GM18505 (cell line): ENCODE measurements at regions not wholly inside any gene's neighbourhood (a gene's known extent, or its start where the extent isn't known, plus 50 kb on each side); places are given as distances from the start of the nearest gene placed in this dataset.
A peak's percentile ranks its signal among the peaks of the same experiment; 100 is the strongest.

Source experiments
- ATAC-seq: cut with Tn5 transposase; IDR thresholded peaks from one replicate; pipeline ENCODE4 v1.9.1; 2021; ENCODE audit not compliant: unreplicated experiment
- POLR2A ChIP-seq: IDR thresholded peaks from 4 replicates; pipeline ENCODE4 v1.6.1; 2011; ENCODE audit warnings: borderline replicate concordance; ENCODE audit not compliant: insufficient read depth, insufficient read length; ENCODE audit errors: extremely low read depth

- no peak for ATAC-seq
- TF ChIP-seq POLR2A: no peak
Observed at GRCh38 chr13:100810481-100810880, 135.9 kb upstream of the TMTC4 start.

DNA sequence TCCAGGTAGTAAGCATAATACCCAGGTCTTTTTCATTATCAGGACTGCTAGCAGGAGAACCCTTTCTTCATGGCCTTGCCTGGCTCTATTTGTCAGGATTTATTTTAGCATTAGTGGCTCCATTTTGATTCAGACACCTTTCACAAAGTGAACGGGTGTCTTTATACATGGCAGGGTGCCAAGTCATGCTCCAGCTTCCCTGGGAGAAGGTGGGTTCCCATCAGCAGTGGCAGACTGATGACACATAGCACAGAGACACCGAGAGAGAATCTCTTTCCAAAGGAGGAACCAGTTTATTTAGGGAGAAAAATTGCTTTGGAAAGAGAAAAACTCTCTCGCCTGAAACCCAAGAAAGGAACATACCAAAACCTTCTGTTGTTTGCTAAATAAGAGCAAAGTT, 135.3 kb upstream of the TMTC4 start:
- ATAC-seq: no peak
- no peak for TF ChIP-seq POLR2A

GRCh38 chr13:100809129-100809390, 134.5 kb upstream of the TMTC4 start:
- ATAC-seq: no peak
- no peak for TF ChIP-seq POLR2A

DNA sequence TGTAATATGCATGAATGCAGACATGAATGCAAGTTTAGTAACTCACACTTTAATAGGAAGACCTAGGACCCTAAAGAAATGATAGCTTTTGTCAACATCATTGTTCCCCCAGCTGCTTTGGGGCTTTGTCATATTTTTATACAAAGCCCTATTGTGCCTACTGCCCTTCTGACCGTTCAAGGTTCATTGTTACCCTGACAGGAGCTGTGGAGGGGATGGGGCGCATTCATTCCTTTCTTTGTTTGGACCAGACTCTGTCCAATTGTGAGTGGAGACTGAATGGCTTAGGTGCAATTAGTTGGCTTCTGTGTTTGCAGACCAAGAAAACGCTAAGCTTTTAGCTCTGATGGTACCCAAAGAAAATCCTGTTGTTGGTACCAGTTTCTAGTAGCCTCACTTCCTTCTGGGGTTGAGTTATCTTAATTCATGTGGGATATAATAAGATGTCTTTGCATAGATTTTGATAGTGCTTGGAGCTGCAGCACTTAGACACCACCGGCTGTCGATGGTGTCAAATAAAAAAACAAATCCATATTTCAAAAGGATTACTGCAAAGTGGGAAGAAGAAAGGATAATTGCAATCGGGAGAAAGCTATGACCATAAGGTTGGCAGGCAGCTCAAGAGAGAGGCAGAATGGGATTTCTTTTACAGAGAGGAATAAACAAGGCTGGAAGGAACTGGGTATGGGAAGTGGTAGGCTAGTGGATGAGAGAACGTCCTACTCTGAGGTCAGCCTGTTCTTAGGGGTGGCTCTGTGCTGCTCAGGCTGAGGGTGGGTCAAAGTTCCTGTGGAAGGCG, 133.9 kb upstream of the TMTC4 start:
- ATAC-seq: no peak
- no peak for TF ChIP-seq POLR2A

GRCh38 chr13:100803091-100803490, 128.5 kb upstream of the TMTC4 start:
- no peak for ATAC-seq
- TF ChIP-seq POLR2A: no peak

DNA sequence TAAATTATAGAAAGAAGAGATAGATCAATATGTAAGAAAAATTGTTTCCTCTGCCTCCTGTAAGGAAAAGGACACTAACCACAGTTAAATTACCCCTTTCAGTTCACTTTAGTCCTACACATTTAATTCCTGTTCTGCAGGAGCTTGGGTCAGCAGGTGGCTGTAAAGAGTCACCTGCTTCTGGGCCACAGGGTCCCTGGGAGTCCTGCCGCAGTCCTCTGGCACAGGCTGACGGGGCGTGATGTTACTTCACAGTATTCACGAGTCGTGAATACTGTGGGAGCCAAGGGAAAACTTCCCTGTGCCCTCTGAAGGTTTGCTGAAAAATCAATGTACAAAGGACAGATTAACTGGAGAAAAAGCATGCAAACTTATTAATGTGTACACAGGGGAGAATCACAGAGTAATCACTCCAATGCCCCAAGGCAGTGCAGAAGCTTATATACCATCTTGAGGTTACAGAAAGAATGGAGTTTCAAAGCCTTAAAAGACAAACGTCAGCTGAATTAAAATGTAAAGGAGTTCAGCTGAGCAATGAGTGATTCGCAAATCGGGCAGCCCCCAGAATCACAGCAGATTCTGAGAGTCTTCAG, 125.8 kb upstream of the TMTC4 start:
- no peak for ATAC-seq
- TF ChIP-seq POLR2A: no peak

DNA sequence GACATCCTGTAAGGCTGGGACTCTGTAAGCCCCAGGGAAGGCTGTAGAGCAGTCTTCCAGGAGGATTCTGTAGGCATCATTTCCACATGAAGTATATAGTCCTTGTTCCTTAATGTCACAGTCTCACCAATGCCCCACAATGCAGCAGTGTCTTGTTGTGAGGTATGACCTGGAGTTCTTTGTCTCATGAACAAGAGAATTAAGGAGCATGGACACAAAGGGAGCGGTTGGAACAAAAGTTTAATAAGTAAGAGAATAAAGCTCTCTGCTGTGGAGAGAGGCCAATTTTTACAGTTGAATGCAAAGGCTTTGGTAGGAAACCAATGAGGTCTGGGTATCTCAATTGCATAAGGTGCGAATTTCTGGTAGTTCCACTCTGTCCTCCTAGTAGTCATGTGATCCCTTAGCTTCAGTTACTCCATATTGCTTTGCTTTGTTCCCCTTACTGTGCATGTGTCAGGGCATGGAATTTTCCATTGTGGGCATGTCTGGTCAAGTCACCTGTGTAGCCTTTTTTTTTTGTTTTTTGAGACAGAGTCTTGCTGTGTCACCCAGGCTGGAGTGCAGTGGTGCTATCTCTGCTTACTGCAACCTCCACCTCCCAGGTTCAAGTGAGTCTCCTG, 124.3 kb upstream of the TMTC4 start:
- TF ChIP-seq POLR2A: no peak
- ATAC-seq: no peak

DNA sequence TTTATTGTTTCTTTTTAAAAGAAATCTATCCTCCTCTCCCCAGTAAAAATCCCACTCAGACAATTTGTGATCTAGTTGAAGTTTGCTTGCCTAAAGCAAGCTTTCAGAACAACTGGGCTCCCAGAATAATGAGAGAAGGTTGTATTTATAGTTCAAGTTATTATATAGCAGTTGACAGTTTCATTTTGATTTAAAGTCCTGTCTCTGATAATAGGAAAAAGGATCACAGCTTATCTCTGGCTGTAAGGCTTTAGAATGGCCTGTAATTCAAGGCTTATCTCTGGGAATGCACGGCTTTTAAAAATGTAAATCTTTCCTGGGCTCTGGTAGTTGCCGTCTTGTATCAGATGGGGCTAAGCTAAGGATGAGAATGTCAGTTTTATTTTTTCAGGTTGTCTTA, 123.3 kb upstream of the TMTC4 start:
- ATAC-seq: no peak
- no peak for TF ChIP-seq POLR2A

GRCh38 chr13:100796463-100796862, 121.9 kb upstream of the TMTC4 start:
- no peak for ATAC-seq
- TF ChIP-seq POLR2A: no peak

GRCh38 chr13:100794575-100794974, 120.0 kb upstream of the TMTC4 start:
- no peak for ATAC-seq
- TF ChIP-seq POLR2A: no peak

DNA sequence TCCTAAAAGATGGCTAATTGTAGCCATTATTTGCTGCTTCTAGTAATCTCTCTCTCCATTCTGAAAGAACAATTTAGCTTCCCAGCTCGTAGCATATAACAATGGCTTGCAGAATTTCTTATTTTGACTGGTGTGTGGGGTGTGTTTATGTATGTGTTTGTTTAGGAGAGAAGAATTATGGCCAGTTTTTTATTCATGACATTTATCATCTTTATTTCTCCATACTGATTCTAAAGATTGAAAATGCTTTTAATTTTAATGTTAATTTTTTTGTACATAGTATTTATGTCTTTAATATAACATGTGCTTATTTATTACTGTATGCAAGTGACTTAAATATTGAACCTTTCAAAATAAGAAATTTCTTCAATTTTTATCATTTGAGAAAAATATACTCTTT, 115.8 kb upstream of the TMTC4 start:
- ATAC-seq: no peak
- TF ChIP-seq POLR2A: no peak

- TF ChIP-seq POLR2A: no peak
- ATAC-seq: peak; percentile 87
Observed at GRCh38 chr13:100789968-100790367, 115.4 kb upstream of the TMTC4 start.

DNA sequence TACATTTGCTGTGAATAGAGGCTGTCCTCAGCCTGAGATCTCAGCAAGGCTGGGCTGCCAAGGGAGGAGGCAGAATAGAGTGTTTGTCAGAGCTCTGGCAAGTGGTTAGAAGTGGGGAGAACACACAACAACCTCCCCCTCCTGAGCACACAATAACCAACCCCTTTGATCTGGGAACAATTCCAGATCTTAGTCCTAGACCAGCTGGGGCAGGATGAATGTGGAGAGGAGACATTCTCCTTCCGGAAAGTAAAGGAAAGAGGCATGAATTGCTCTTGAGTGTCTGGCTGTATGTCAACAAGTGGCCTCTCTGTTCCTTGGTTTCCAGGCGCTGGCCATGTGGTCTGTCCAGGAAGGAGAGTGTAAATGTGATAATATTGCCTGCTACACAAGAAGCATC, 114.9 kb upstream of the TMTC4 start:
- no peak for TF ChIP-seq POLR2A
- ATAC-seq: no peak

DNA sequence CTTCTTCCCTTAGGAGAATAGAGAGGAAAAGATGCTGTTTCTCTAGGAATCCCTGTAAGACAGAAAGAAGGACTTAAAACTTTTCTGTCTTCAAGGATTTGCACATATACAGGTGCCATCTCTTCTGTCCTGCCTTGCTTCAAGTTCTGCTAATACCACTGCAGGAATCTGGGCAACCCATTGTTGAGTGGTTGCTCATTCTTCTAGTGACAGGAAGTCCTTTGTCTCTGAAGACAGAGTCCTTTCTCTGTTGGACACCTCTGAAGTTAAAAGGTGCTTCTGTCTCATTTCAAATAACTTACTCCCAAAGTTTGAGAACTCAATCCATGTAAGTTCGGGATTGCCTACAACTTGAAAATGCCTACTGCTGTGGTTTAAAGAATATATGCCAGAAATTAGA, 114.4 kb upstream of the TMTC4 start:
- no peak for ATAC-seq
- TF ChIP-seq POLR2A: no peak
